ENCODE measurements at regions not wholly inside any gene's neighbourhood (a gene's known extent, or its start where the extent isn't known, plus 50 kb on each side); places are given as distances from the start of the nearest gene placed in this dataset.

- no peaks in the 10 kb centered on the region for H3K9me3 ChIP-seq (ENCODE audit: control insufficient read depth, low read length)
- no peak overlapping the region for H3K4me2 ChIP-seq (ENCODE audit: low read length, poor library complexity, severe bottlenecking)
- H2AK5ac ChIP-seq (ENCODE audit: low read length, severe bottlenecking) = no peak overlapping the region
- no peak overlapping the region for H3K4me3 ChIP-seq (ENCODE audit: insufficient read depth in 1 of 2, low read depth in 1 of 2, low read length in 2 of 2)
- no peak overlapping the region for H2BK120ac ChIP-seq (ENCODE audit: low read depth, low read length)
- no peaks in the 10 kb centered on the region for H3K36me3 ChIP-seq (ENCODE audit: control insufficient read depth in 1 of 2, insufficient read depth in 2 of 2, low read depth in 1 of 2, low read length in 2 of 2)
- no peak overlapping the region for H2BK12ac ChIP-seq (ENCODE audit: low read length in 2 of 2)
- H3K79me1 ChIP-seq (replicated peaks; ENCODE audit: low read length, poor library complexity, severe bottlenecking) = no peaks in the 10 kb centered on the region
- no peak overlapping the region for H3K4ac ChIP-seq (ENCODE audit: low read depth in 1 of 2, low read length in 2 of 2)
- no peak overlapping the region for H4K8ac ChIP-seq (ENCODE audit: low read length)
- no peak overlapping the region for H3K23ac ChIP-seq (ENCODE audit: low read length in 2 of 2)
- no peak overlapping the region for H3K9ac ChIP-seq (ENCODE audit: low read length)
- H3K27me3 ChIP-seq (ENCODE audit: control insufficient read depth in 1 of 2, insufficient read depth in 1 of 2, low read length in 2 of 2) = peaks cover 6 to 25% of the 10 kb centered on the region in 2 experiments
- H3K18ac ChIP-seq (ENCODE audit: low read depth in 1 of 2, low read length in 2 of 2) = no peak overlapping the region
- no peak overlapping the region for H2BK15ac ChIP-seq (ENCODE audit: low read depth, poor library complexity, severe bottlenecking)
- H4K91ac ChIP-seq (ENCODE audit: low read length) = no peak overlapping the region
- H2BK5ac ChIP-seq (ENCODE audit: low read depth, low read length, poor library complexity, severe bottlenecking) = no peak overlapping the region
- H3K4me1 ChIP-seq (ENCODE audit: control insufficient read depth, insufficient read depth, low read depth, low read length) = no peaks in the 10 kb centered on the region
- no peak overlapping the region for H3K27ac ChIP-seq (ENCODE audit: low read length, poor library complexity, severe bottlenecking)
- no peak for DNase-seq
- H3K14ac ChIP-seq (ENCODE audit: low read length in 2 of 2) = no peak overlapping the region
- H2AFZ ChIP-seq (ENCODE audit: low read depth, low read length) = no peak overlapping the region
- 91% methylated on average over 8 of the region's 8 CpGs for WGBS
These were observed 79.4 kb downstream of the KLF15 start for GRCh38 chr3:126277629-126278378.

- H3K23ac ChIP-seq (ENCODE audit: low read length in 2 of 2) = no peak overlapping the region
- H3K9ac ChIP-seq (ENCODE audit: low read length) = no peak overlapping the region
- H3K4ac ChIP-seq (ENCODE audit: low read depth in 1 of 2, low read length in 2 of 2) = no peak overlapping the region
- H2BK15ac ChIP-seq (ENCODE audit: low read depth, poor library complexity, severe bottlenecking) = no peak overlapping the region
- no peak overlapping the region for H3K18ac ChIP-seq (ENCODE audit: low read depth in 1 of 2, low read length in 2 of 2)
- H2BK5ac ChIP-seq (ENCODE audit: low read depth, low read length, poor library complexity, severe bottlenecking) = no peak overlapping the region
- no peak overlapping the region for H3K27ac ChIP-seq (ENCODE audit: low read length, poor library complexity, severe bottlenecking)
- no peaks in the 10 kb centered on the region for H3K36me3 ChIP-seq (ENCODE audit: control insufficient read depth in 1 of 2, insufficient read depth in 2 of 2, low read depth in 1 of 2, low read length in 2 of 2)
- no peaks in the 10 kb centered on the region for H3K79me1 ChIP-seq (replicated peaks; ENCODE audit: low read length, poor library complexity, severe bottlenecking)
- H4K8ac ChIP-seq (ENCODE audit: low read length) = no peak overlapping the region
- H2BK120ac ChIP-seq (ENCODE audit: low read depth, low read length) = no peak overlapping the region
- DNase-seq = no peak
- no peak overlapping the region for H2AFZ ChIP-seq (ENCODE audit: low read depth, low read length)
- H2AK5ac ChIP-seq (ENCODE audit: low read length, severe bottlenecking) = no peak overlapping the region
- H3K27me3 ChIP-seq (ENCODE audit: control insufficient read depth in 1 of 2, insufficient read depth in 1 of 2, low read length in 2 of 2) = peaks cover 6 to 34% of the 10 kb centered on the region in 2 experiments
- H3K14ac ChIP-seq (ENCODE audit: low read length in 2 of 2) = no peak overlapping the region
- no peak overlapping the region for H3K4me2 ChIP-seq (ENCODE audit: low read length, poor library complexity, severe bottlenecking)
- H3K4me3 ChIP-seq (ENCODE audit: insufficient read depth in 1 of 2, low read depth in 1 of 2, low read length in 2 of 2) = no peak overlapping the region
- no peak overlapping the region for H4K91ac ChIP-seq (ENCODE audit: low read length)
- no peak overlapping the region for H2BK12ac ChIP-seq (ENCODE audit: low read length in 2 of 2)
- no peaks in the 10 kb centered on the region for H3K9me3 ChIP-seq (ENCODE audit: control insufficient read depth, low read length)
- no peaks in the 10 kb centered on the region for H3K4me1 ChIP-seq (ENCODE audit: control insufficient read depth, insufficient read depth, low read depth, low read length)
- WGBS = 100% methylated on average over 1 of the region's 2 CpGs
These were observed 81.6 kb downstream of the KLF15 start for GRCh38 chr3:126275620-126275904.

- no peak overlapping the region for H3K14ac ChIP-seq (ENCODE audit: low read length in 2 of 2)
- no peak overlapping the region for H3K4ac ChIP-seq (ENCODE audit: low read depth in 1 of 2, low read length in 2 of 2)
- peaks cover 6 to 34% of the 10 kb centered on the region in 2 experiments for H3K27me3 ChIP-seq (ENCODE audit: control insufficient read depth in 1 of 2, insufficient read depth in 1 of 2, low read length in 2 of 2)
- H3K79me1 ChIP-seq (replicated peaks; ENCODE audit: low read length, poor library complexity, severe bottlenecking) = no peaks in the 10 kb centered on the region
- no peak overlapping the region for H2BK120ac ChIP-seq (ENCODE audit: low read depth, low read length)
- no peak overlapping the region for H2BK5ac ChIP-seq (ENCODE audit: low read depth, low read length, poor library complexity, severe bottlenecking)
- H4K91ac ChIP-seq (ENCODE audit: low read length) = no peak overlapping the region
- H3K23ac ChIP-seq (ENCODE audit: low read length in 2 of 2) = no peak overlapping the region
- no peak overlapping the region for H4K8ac ChIP-seq (ENCODE audit: low read length)
- H3K27ac ChIP-seq (ENCODE audit: low read length, poor library complexity, severe bottlenecking) = no peak overlapping the region
- H2AK5ac ChIP-seq (ENCODE audit: low read length, severe bottlenecking) = no peak overlapping the region
- no peak for DNase-seq
- H3K4me3 ChIP-seq (ENCODE audit: insufficient read depth in 1 of 2, low read depth in 1 of 2, low read length in 2 of 2) = no peak overlapping the region
- no peak overlapping the region for H2BK15ac ChIP-seq (ENCODE audit: low read depth, poor library complexity, severe bottlenecking)
- H2BK12ac ChIP-seq (ENCODE audit: low read length in 2 of 2) = no peak overlapping the region
- no peaks in the 10 kb centered on the region for H3K4me1 ChIP-seq (ENCODE audit: control insufficient read depth, insufficient read depth, low read depth, low read length)
- H3K18ac ChIP-seq (ENCODE audit: low read depth in 1 of 2, low read length in 2 of 2) = no peak overlapping the region
- H2AFZ ChIP-seq (ENCODE audit: low read depth, low read length) = no peak overlapping the region
- H3K9me3 ChIP-seq (ENCODE audit: control insufficient read depth, low read length) = no peaks in the 10 kb centered on the region
- H3K9ac ChIP-seq (ENCODE audit: low read length) = no peak overlapping the region
- H3K4me2 ChIP-seq (ENCODE audit: low read length, poor library complexity, severe bottlenecking) = no peak overlapping the region
- no peaks in the 10 kb centered on the region for H3K36me3 ChIP-seq (ENCODE audit: control insufficient read depth in 1 of 2, insufficient read depth in 2 of 2, low read depth in 1 of 2, low read length in 2 of 2)
- WGBS = 86% methylated on average over 9 of the region's 10 CpGs
These were observed 82.2 kb downstream of the KLF15 start for GRCh38 chr3:126274735-126275619.

- no peak overlapping the region for H3K27ac ChIP-seq (ENCODE audit: low read length, poor library complexity, severe bottlenecking)
- WGBS = 91% methylated on average over 7 of the region's 9 CpGs
- no peak overlapping the region for H3K4me3 ChIP-seq (ENCODE audit: insufficient read depth in 1 of 2, low read depth in 1 of 2, low read length in 2 of 2)
These were observed 86.9 kb downstream of the KLF15 start for GRCh38 chr3:126270145-126270811.

More at GRCh38 chr3:126270145-126270811, 86.9 kb downstream of the KLF15 start:
- Histone ChIP-seq H2BK120ac (ENCODE audit: low read depth, low read length) (no peak overlapping the region), H3K9me3 (ENCODE audit: control insufficient read depth, low read length) (no peaks in the 10 kb centered on the region), H2AK5ac (ENCODE audit: low read length, severe bottlenecking) (no peak overlapping the region), H4K8ac (ENCODE audit: low read length) (no peak overlapping the region), H3K4ac (ENCODE audit: low read depth in 1 of 2, low read length in 2 of 2) (no peak overlapping the region), H3K36me3 (ENCODE audit: control insufficient read depth in 1 of 2, insufficient read depth in 2 of 2, low read depth in 1 of 2, low read length in 2 of 2) (no peaks in the 10 kb centered on the region), H3K14ac (ENCODE audit: low read length in 2 of 2) (no peak overlapping the region), H3K27me3 (ENCODE audit: control insufficient read depth in 1 of 2, insufficient read depth in 1 of 2, low read length in 2 of 2) (peaks cover 6 to 39% of the 10 kb centered on the region in 2 experiments), H3K4me1 (ENCODE audit: control insufficient read depth, insufficient read depth, low read depth, low read length) (peaks cover 18% of the 10 kb centered on the region), H3K4me2 (ENCODE audit: low read length, poor library complexity, severe bottlenecking) (no peak overlapping the region), H2BK12ac (ENCODE audit: low read length in 2 of 2) (no peak overlapping the region), H3K23ac (ENCODE audit: low read length in 2 of 2) (no peak overlapping the region), H3K18ac (ENCODE audit: low read depth in 1 of 2, low read length in 2 of 2) (no peak overlapping the region), H2BK5ac (ENCODE audit: low read depth, low read length, poor library complexity, severe bottlenecking) (no peak overlapping the region), H2AFZ (ENCODE audit: low read depth, low read length) (no peak overlapping the region), H2BK15ac (ENCODE audit: low read depth, poor library complexity, severe bottlenecking) (no peak overlapping the region), H3K9ac (ENCODE audit: low read length) (no peak overlapping the region), H4K91ac (ENCODE audit: low read length) (no peak overlapping the region), H3K79me1 (replicated peaks; ENCODE audit: low read length, poor library complexity, severe bottlenecking) (no peaks in the 10 kb centered on the region)
- DNase-seq = no peak

All from mesenchymal stem cell (in vitro differentiated cells and primary cell).